Subcutaneous abdominal adipose tissue (tissue), 5 donors: ENCODE measurements at regions not wholly inside any gene's neighbourhood (a gene's known extent, or its start where the extent isn't known, plus 50 kb on each side); places are given as distances from the start of the nearest gene placed in this dataset.

Experiments
- H3K27ac ChIP-seq: one replicate; pipeline ENCODE4 v1.7.0; 2013; ENCODE audit warnings: low read depth, mild to moderate bottlenecking, inconsistent platforms, low read length, moderate library complexity
- H3K27me3 ChIP-seq, 5 donors: one replicate each; pipeline ENCODE4 v1.7.0; 2013; ENCODE audit warnings: low read length in 5 of 5, inconsistent platforms in 1 of 5; ENCODE audit not compliant: control insufficient read depth in 5 of 5, insufficient read depth in 4 of 5
- H3K36me3 ChIP-seq, 5 donors: one replicate each; pipeline ENCODE4 v1.7.0; 2013; ENCODE audit warnings: low read length in 5 of 5; ENCODE audit not compliant: control insufficient read depth in 5 of 5, insufficient read depth in 5 of 5
- H3K4me1 ChIP-seq, 5 donors: one replicate each; pipeline ENCODE4 v1.7.0; 2013; ENCODE audit warnings: low read length in 5 of 5, mild to moderate bottlenecking in 3 of 5, moderate library complexity in 1 of 5; ENCODE audit not compliant: control insufficient read depth in 5 of 5, insufficient read depth in 5 of 5
- H3K4me3 ChIP-seq, 5 donors: one replicate each; pipeline ENCODE4 v1.7.0; 2013; ENCODE audit warnings: low read length in 5 of 5, low read depth in 1 of 5
- H3K9ac ChIP-seq, 5 donors: one replicate each; pipeline ENCODE4 v1.7.0; 2013; ENCODE audit warnings: low read length in 5 of 5, mild to moderate bottlenecking in 4 of 5, moderate library complexity in 3 of 5
- H3K9me3 ChIP-seq, 5 donors: one replicate each; pipeline ENCODE4 v1.7.0; 2013; ENCODE audit warnings: low read length in 5 of 5; ENCODE audit not compliant: control insufficient read depth in 5 of 5
- donor health status: healthy.
- donor health status: healthy.
- donor health status: healthy.
- donor health status: healthy.
- donor health status: healthy.

GRCh38 chr6:121759370-121759769, 323.9 kb downstream of the GJA1 start:
- no peaks in the 10 kb centered on the region for H3K27me3 ChIP-seq
- no peak overlapping the region for H3K9ac ChIP-seq
- H3K36me3 ChIP-seq: no peaks in the 10 kb centered on the region
- H3K4me3 ChIP-seq: no peak overlapping the region
- H3K27ac ChIP-seq: no peak overlapping the region
- no peaks in the 10 kb centered on the region for H3K9me3 ChIP-seq
- H3K4me1 ChIP-seq: peaks cover 0 to 12% (median 2%) of the 10 kb centered on the region in 5 donors

DNA sequence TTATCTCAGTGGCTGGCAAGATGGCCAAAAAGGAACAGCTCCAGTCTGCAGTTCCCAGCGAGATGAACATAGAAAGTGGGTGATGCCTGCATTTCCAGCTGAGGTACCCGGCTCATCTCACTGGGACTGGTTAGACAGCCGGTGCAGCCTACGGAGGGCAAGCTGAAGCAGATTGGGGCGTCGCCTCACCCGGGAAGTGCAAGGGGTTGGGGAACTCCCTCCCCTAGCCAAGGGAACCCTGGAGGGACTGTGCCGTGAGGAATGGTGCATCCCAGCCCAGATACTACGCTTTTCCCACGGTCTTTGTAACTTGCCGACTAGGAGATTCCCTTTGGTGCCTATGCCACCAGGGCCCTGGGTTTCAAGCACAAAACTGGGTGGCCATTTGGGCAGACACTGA, 324.7 kb downstream of the GJA1 start:
- no peaks in the 10 kb centered on the region for H3K36me3 ChIP-seq
- no peak overlapping the region for H3K9ac ChIP-seq
- H3K9me3 ChIP-seq: no peaks in the 10 kb centered on the region
- H3K27me3 ChIP-seq: no peaks in the 10 kb centered on the region
- no peak overlapping the region for H3K27ac ChIP-seq
- peaks cover 0 to 12% (median 2%) of the 10 kb centered on the region in 5 donors for H3K4me1 ChIP-seq
- H3K4me3 ChIP-seq: no peak overlapping the region

- H3K9me3 ChIP-seq: no peaks in the 10 kb centered on the region
- peaks cover 0 to 12% (median 2%) of the 10 kb centered on the region in 5 donors for H3K4me1 ChIP-seq
- H3K4me3 ChIP-seq: no peak overlapping the region
- H3K9ac ChIP-seq: no peak overlapping the region
- H3K36me3 ChIP-seq: no peaks in the 10 kb centered on the region
- no peaks in the 10 kb centered on the region for H3K27me3 ChIP-seq
- H3K27ac ChIP-seq: no peak overlapping the region
These were observed 325.3 kb downstream of the GJA1 start for GRCh38 chr6:121760745-121761144.

- H3K9ac ChIP-seq: no peak overlapping the region
- H3K4me1 ChIP-seq: peaks cover 0 to 1% (median 0%) of the 10 kb centered on the region in 5 donors
- no peak overlapping the region for H3K4me3 ChIP-seq
- no peaks in the 10 kb centered on the region for H3K27me3 ChIP-seq
- H3K36me3 ChIP-seq: no peaks in the 10 kb centered on the region
- H3K27ac ChIP-seq: no peak overlapping the region
- no peaks in the 10 kb centered on the region for H3K9me3 ChIP-seq
These were observed 329.0 kb downstream of the GJA1 start for GRCh38 chr6:121764493-121764892.

- H3K9me3 ChIP-seq: no peaks in the 10 kb centered on the region
- no peak overlapping the region for H3K9ac ChIP-seq
- no peaks in the 10 kb centered on the region for H3K36me3 ChIP-seq
- no peaks in the 10 kb centered on the region for H3K4me1 ChIP-seq
- H3K27me3 ChIP-seq: no peaks in the 10 kb centered on the region
- no peak overlapping the region for H3K4me3 ChIP-seq
- H3K27ac ChIP-seq: no peak overlapping the region
These were observed 329.6 kb downstream of the GJA1 start for GRCh38 chr6:121765060-121765459.

- H3K4me3 ChIP-seq: peak overlapping the region in 3 of 5 donors; percentile 12 to 47 (median 12)
- no peaks in the 10 kb centered on the region for H3K9me3 ChIP-seq
- H3K9ac ChIP-seq: no peak overlapping the region
- no peaks in the 10 kb centered on the region for H3K27me3 ChIP-seq
- H3K4me1 ChIP-seq: no peaks in the 10 kb centered on the region
- H3K36me3 ChIP-seq: no peaks in the 10 kb centered on the region
- H3K27ac ChIP-seq: peak overlapping the region; percentile 4
These were observed 331.8 kb downstream of the GJA1 start for GRCh38 chr6:121767211-121767610.

- Histone ChIP-seq H3K4me1 (peaks cover 0 to 13% (median 0%) of the 10 kb centered on the region in 5 donors), H3K9me3 (no peaks in the 10 kb centered on the region), H3K4me3 (no peak overlapping the region), H3K9ac (no peak overlapping the region), H3K36me3 (no peaks in the 10 kb centered on the region), H3K27me3 (no peaks in the 10 kb centered on the region), H3K27ac (no peak overlapping the region)
These were observed 335.5 kb downstream of the GJA1 start for GRCh38 chr6:121770943-121771342.

DNA sequence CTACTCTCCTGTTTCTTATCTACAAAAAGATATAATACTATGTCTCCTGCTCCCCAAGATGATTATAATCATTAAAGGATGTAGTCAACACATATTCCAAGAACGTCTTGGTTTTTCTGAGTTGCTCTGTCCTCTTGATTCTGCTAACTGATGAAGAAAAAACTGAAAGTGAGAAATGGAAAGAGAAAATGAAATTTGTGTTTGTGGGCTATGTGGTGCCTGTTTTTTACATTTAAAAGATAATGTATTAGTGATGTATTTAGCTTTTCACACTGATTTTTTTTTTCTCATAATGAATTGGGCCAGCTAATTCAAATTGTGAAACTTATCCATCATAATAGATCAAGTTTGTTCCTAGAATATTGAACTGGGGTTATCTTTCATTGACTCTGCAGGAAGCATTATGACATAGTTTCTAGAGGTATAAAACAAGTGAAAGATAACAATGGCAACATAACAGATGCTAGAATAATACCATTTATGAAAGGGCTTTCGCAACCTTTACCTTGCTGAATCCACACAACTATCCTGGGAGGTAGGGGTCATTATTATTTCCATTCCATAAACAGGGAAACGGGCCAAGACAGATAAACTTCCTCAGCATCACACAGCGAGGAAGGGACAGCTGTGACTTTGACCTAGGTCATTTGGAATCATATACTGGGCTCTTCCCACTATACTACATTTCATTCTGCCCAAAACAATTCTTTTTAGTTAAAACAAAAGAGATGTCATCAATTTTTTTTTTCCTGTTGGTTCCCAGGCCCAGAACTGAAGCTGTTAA, 336.7 kb downstream of the GJA1 start:
- H3K36me3 ChIP-seq: no peaks in the 10 kb centered on the region
- peaks cover 0 to 13% (median 0%) of the 10 kb centered on the region in 5 donors for H3K4me1 ChIP-seq
- H3K27ac ChIP-seq: no peak overlapping the region
- H3K9me3 ChIP-seq: no peaks in the 10 kb centered on the region
- H3K4me3 ChIP-seq: no peak overlapping the region
- no peaks in the 10 kb centered on the region for H3K27me3 ChIP-seq
- H3K9ac ChIP-seq: no peak overlapping the region

DNA sequence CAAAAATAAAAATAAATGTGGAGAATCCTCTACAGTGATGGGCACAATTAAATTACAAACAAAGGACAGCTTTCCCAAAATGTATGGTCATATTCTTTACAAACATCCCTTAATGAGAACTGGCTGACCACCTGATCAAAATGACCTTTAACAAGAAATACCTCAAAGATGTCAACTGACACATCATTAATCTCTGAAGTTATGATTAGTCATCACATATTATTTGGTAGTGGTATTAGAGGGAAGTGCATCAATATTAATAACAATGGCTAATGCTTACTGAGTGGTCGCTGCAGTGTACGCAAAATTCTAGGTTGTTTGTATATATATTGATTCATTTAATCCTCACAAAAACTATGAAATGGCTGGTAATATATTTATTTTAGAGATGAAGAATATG, 340.6 kb downstream of the GJA1 start:
- no peak overlapping the region for H3K9ac ChIP-seq
- no peaks in the 10 kb centered on the region for H3K36me3 ChIP-seq
- no peak overlapping the region for H3K27ac ChIP-seq
- H3K4me3 ChIP-seq: no peak overlapping the region
- H3K9me3 ChIP-seq: peaks cover 0 to 6% (median 0%) of the 10 kb centered on the region in 5 donors
- peaks cover 2 to 17% (median 15%) of the 10 kb centered on the region in 5 donors for H3K4me1 ChIP-seq
- H3K27me3 ChIP-seq: no peaks in the 10 kb centered on the region

DNA sequence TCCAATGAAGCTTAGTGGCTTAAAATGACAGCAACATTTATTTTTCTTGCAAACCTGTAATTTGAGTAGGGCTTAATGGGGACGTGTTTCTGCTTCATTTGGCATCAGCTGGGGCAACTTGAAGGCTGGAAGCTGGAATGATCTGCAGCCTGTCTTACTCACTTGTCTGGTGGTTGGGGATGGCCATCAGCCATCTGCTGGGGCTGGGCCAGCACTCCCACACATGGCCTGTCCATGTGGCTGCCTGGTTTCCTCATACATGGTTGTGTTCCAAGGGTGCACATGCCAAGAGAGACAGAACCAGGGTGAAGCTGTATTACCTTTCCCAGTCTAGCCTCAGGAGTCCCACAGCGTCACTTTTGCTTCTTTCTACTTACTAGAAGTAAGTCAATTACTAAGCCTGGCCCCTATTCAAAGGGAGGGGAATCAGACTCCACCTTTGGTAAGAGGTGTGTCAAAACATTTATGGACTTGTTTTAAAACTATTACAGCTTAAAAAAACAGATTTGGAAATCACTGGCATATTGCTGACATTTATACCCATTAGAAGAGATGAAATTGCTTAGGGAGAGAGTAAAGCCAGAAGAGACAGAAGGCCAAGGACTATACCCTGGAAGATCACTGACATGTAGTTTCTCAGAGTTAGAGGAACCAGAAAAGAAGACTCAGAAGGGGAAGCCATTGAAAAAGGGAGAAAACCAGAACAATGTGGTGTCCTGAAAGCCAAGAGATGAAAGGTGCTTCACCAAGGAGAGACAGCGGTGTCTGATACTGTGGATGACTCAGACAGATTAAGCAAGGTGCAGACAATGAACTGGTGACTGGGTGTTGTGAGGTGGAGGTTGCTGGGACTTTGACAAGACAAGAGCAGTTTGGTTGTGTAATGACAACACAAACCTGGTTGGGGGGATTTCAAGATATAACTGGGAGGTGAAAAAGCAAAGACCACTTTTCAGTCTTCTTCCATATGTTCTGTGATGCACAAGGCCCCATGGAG, 345.2 kb downstream of the GJA1 start:
- Histone ChIP-seq H3K9me3 (peaks cover 0 to 6% (median 0%) of the 10 kb centered on the region in 5 donors), H3K27ac (peak overlapping the region; percentile 79), H3K27me3 (no peaks in the 10 kb centered on the region), H3K4me3 (peak overlapping the region in 1 of 5 donors; percentile 9), H3K9ac (peak overlapping the region in 2 of 5 donors; percentile 4 to 69), H3K4me1 (peaks cover 2 to 24% (median 14%) of the 10 kb centered on the region in 5 donors), H3K36me3 (no peaks in the 10 kb centered on the region)
